CMK (cell line): ENCODE measurements at regions not wholly inside any gene's neighbourhood (a gene's known extent, or its start where the extent isn't known, plus 50 kb on each side); places are given as distances from the start of the nearest gene placed in this dataset.
A peak's percentile ranks its signal among the peaks of the same experiment; 100 is the strongest.

Experiments
- DNase-seq: peaks from one replicate; pipeline ENCODE4 v3.0.0-alpha.2; 2010; ENCODE audit warnings: low read depth

DNA sequence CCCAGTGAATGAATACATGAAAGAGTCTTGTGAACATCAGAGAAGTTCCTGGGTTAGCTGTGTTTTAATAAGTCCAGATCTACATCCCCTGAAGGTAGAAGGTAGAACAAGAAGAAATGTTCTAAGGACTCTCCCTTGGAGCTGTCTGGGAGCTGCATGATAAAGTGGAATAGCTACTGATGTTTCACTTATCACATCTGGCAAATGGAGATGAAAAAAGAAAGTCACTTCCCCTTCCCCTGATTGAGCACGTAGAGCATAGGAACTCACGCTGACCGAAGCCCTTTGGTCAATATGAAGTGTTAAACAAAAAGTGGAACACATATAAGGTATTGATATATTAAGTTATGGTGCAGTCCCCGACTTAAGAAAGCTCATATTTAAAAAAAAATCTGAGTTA is 53.2 kb upstream of the PARP1 start:
- no peak for DNase-seq

DNA sequence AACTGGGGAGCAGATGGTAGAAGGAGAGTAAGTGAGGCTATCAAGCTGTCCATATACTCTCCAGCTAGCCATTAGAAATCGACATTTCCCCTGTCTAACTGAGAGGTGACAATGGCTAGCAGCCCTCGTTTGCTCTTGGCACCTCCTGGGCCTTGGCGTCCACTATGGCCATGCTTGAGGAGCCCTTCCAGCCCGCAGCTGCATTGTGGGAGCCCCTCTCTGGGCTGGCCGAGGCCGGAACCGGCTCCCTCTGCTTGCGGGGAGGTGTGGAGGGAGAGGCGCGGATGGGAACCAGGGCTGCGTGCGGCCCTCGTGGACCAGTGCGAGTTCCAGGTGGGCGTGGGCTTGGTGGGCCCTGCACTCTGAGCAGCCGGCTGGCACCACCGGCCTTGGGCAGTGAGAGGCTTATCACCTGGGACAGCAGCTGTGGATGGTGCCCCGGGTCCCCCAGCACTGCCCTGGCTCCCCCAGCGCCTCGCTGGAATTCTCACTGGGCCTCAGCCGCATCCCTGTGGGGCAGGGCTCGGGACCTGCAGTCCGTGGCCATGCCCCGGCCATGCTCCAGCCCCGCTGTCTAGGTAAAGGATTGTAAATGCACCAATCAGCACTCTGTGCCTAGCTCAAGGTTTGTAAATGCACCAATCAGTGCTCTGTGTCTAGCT is 56.2 kb upstream of the PARP1 start:
- DNase-seq: no peak

DNA sequence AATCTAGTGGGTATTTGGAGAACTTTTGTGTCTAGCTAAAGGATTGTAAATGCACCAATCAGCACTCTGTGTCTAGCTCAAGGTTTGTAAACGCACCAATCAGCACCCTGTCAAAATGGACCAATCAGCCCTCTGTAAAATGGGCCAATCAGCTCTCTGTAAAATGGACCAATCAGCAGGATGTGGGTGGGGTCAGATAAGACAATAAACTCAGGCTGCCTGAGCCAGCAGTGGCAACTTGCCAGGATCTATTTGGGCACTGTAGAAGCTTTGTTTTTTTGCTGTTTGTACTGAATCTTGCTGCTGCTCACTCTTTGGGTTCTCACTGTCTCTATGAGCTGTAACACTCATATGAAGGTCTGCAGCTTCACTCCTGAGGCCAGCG is 56.7 kb upstream of the PARP1 start:
- peak; percentile 36 for DNase-seq

DNA sequence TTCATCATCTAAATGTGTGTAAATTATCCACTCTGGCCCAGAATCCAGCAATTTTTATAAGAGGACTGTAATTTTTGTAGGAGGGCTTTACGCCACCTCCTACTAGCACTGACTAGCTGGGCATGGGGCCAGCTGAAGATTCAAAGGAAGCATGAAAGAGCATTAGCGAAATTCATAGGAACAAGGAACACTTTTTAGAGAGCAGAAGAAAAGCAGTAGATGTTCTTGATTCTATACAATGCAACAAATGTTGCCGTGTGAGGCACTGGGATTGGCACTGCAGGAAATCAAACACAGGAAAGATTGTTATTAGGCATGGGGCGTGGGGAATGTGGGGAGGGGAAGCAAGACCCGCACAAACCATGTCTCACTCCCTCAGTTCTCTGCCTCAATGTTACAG is 58.4 kb upstream of the PARP1 start:
- DNase-seq: no peak

DNA sequence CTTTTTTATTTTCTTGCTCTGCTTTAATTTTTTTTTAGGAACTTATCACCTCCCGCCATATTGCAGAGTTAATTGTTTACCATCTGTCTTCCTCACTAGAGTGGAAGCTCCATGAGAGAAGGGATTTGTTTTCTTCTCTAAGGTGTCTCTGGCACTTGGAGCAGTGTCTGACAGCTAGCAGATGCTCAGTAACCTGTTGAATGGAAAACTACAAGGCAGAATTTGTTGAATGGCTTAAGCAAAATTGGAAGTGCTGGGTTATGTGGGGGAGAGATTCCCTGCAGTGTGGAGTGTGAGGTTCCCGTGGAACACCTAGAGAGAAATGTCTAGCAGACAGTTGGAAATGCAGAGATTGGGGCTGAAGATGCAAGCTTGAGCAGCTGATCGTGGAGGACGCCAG is 59.5 kb upstream of the PARP1 start:
- no peak for DNase-seq

DNA sequence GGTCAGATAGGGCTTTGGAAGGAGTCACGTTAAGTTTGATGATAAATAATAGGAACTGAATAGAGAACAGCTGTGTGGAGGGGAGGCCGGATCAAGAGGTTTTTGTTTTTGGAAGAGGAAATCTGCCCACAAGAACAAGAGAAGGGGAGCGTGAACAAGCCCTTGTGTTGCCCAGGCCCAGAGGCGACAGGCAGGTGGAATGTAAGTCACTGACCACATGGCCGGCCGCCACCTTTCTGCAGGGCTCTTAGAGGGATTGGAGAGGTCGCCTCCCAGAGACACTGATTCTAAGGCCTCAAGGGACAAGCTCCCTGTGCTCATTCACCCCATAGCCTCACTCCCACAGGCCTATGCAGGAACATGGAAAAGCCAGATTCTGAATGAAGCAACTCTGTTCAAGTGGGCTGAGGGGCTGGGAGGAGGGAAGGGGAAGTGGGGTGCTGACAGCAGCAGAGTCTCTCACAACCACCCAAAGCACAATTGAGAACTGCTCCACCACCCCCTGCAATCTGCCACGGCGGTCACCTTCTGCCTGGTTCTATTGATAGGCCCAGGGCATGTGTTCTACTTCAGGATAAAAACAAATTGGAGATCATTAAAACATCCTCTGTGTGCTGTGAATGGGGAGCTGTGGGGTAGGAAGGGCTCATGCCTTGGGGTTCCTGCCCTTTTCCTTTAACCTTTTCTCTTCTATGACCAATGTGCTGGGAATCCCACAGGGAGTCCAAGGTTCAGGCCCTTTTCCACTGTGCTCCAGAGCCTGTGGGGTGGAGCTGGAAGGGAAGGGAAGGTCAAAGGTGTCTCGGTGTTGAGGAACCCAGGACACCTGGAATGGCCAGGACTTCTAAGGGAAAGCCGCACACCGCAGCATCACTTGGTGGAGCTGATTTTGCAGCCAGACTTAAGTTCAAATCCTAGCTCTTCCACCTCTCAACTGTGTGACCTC is 63.3 kb upstream of the PARP1 start:
- no peak for DNase-seq

DNA sequence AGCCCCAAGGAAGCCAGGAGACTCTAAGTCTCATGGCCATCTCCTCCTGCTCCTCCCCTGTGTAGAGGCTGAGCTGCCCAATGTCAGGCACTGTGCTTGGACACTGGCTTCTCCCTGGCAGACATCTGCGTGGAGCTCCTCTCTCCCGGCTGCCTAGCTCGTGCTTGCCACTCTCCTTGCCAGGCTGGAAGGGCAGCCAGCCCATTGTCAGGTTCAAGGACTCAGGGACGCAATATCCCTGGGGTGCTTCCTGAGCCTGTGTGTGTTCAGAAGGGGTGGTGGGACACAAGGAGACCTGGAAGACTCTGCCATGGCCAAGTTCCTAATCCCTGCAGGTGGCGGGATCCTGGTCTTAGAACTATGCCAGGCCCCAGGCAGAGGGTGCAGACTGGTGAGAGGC is 65.4 kb upstream of the PARP1 start:
- DNase-seq: no peak

DNA sequence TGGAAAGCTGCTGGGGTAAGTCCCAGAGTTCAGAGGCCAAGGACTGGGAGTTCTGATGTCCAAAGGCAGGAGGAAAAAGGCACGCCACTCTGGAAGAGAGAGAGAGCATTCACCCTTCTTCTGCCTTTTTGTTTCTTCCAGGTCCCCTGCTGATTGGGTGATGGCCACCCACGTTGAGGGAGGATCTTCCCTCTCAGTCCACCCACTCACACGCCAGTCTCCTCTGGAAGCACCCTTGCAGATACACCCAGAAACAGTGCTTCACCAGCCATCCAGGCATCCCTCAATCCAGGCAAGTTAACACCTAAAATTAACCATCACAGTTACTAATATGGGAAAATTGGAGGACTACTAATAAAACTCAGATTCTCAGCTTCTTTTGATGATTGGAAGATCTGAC is 66.1 kb upstream of the PARP1 start:
- no peak for DNase-seq

DNA sequence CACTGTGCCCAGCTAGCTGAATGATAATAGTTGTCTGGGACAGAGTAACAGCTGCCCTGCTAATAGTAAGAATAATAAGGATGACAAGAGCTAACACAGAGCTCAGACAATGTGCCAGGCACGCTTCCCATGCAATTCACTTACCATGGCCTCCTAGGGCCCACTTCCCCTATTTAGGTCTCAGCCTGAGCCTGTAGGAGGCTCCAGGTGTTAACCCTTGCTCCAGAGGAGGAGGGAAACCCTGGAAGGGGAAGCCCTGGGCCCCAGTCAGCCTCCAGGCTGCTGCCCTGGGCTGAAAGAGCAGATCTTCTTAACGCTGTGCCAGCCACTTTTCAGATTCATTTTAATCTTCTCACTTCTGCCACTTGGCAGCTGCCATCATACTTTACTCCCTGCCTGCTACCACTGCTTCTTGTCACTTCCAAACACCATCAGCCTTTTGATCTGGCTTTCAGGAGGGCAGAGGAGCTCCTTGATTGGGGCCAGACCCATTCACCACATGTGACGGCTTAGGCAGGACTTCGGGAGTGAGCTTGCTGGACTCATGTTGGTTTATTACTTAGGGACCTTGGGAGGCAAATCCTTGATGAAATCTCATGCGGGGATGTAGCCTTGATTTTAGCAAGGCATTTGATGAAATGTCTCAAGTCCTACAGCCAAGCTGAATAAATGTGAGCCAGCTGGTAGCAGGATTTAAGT is 66.7 kb upstream of the PARP1 start:
- DNase-seq: no peak

DNA sequence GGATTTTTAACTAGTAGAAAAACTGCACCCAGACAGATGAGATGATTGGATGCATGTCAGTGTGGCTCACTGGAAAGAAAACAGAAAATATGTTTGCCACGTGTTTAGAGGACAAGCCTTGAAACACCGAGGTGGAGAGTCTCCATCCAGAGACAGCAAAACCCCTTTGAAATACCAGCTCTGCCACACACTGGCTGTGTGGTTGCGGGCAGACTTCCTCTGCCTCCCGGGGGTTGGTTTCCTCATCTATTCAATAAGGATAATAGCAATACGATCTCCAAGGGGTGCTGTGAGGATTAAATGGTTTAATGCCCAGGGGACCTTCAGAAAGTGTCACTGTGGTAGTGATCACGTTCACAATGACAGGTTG is 67.2 kb upstream of the PARP1 start:
- DNase-seq: no peak

DNA sequence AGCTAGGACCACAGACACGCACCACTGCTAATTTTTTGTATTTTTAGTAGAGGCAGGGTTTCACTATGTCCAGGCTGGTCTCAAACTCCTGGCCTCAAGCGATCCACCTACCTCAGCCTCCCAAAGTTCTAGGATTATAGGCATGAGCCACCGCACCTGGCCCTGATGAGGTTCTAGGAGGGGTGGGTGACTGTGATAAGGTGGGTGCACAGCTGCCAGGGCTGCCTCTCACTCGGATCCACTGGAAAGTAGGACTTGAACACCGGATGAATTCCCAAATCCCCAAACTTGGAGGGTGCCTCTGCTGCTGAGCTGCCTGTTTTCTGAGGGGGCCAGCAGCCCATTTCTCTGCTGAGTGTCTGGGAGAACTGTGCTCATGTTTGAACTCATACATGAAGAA is 68.2 kb upstream of the PARP1 start:
- no peak for DNase-seq

DNA sequence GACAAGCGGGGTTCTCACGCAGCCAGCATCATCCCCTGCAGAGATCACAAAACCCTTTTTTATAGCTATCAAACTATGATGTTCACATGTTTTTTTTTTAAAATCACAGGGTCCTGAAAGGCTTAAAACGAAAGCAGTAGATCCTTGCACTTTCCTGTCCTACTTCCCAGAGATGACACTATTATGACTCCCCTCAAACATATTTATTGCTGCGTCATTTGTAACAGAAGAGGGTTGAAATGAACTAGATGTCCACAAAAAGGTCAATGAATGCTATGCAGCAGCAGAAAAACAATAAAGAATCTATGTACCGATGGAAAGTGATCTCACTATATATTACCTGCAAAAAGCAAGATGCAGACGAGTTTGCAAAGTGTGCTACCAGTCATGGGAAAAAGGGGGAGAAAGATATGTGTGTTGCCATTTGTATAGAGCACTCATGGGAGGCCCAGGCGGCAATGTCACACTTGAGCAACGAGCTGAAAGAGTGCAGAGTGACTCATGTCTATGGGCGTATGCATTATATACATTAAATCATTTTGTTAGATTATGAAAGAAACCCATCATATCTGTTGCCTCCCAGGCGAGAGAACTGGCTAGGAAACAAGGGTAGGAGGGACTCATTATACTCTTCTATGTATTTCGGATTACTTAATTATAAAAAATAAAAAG is 68.9 kb upstream of the PARP1 start:
- DNase-seq: no peak

DNA sequence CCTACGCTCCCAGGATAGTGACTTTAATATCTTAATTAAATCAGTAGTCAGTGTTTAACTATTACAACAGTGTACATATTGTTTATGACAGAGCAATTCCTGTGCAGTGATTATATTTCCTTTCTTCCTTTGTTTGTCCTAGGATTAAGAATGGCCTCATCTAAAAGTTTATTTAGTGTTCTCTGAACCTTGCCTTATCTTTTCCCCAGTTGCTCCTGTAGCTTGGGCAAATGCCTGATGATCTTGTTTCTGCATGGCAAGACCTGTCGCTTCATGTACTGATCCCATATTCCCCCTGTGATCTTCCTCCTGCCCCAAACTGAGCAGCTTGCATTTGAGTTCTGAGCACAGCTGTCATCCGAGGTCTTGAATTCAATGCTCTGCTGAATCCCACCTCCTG is 69.1 kb upstream of the STUM start:
- no peak for DNase-seq

DNA sequence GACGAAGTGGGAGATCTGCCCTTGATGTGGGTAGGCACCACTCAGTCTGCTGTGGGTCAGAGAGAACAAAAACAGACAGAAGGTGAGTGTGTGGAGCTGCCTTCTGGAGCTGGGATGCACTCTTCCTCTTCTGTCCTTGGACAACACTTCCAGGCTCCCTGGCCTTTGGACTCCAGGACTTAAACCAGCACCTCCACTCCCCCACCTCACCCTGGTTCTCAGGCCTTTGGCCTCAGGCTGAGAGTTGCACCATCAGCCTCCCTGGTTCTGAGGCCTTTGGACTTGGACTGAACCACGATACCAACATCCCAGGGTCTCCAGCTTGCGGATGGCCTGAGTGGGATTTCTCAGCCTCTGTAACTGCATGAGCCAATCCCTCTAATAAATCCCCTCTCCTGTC is 68.1 kb upstream of the STUM start:
- no peak for DNase-seq

DNA sequence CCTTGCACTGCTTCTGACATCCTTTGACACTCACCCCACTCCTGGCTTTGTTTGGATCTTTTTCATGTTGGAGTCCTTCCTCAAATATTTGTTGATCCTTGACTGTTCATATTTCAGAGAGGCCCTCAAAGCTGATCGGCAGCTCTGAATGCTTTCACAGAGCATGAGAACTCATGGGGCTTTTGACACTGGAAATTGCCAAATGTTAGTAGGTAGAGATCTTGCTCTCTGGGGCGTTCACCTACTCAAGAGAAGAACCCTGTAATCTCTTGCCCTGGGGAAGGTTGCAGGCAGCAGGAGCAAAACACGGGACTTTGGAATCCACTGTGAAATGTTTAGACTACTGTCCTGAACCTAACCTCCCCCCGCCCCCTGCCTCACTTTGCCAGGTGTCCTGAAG is 67.4 kb upstream of the STUM start:
- no peak for DNase-seq

DNA sequence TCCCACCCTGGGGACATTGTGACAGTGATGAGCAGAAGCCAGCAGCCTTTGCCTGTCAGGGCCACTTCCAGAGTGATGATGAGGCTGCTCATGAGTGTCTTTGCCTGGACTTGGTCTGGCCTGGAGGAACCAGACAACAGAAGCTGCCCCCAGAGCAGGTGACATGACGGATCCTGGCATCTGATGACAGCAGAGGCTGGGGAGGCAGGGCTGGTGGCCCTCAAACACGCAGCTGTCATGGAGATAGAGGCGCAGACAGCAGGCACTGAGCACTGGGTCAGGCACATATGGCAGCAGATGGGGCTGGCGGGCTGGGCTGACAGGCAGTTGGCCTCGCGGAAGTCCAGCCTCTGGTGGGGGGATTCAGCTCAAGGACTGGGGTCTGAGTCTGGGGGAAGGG is 66.4 kb upstream of the STUM start:
- DNase-seq: no peak

DNA sequence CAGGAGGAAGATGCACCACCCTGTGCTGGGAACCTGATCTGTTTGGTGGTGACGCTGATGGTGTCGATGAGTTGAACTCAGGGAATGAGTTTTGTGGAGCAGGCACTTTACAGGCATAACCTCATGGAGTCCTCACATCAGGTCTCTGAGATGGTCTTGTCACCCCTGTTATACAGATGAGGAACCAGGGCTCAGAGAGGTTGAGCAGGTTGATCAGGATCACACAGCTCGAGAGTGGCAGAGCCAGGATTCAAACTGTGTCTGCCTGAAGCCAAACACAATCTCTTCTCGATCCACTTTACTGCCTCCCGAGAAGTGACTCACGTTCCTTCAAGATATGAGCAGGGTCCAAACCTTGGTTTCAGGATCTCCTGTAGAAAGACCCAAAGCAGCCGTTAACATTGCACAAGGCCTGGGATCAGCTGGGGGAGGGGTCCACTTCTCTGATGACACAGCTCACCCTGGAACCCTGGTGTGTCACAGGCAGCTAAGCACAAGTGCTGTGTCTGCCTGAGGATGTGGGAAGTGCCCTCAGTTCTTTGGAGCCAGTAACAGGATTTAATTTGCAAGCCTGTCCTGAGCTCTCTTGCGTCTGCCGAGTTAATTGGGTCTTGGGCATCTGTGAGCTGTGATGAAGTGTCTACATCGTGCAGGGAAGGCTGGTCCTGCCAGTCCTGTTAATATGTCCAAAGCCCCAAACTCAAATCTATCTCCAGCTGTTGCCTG is 65.4 kb upstream of the STUM start:
- DNase-seq: no peak

DNA sequence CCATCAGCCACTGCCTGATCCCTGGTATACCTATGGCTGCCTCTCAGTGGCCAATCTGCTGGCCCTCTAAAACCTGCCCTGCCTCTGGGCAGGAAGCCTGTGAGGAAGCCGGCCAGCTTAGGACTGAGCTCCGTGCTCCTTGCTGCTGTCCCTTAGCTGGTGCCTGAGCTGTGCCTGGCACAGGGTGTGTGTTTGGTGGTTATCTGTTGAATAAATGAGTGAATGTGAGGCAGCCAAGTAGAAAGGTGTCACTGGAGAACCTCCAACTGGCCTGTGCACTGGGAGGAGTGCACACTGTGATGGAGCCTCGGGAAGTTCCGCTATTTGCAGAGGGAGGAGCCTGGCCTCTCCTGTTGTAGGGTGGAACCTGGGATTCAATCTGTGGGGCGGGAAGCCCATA is 63.4 kb upstream of the STUM start:
- no peak for DNase-seq

DNA sequence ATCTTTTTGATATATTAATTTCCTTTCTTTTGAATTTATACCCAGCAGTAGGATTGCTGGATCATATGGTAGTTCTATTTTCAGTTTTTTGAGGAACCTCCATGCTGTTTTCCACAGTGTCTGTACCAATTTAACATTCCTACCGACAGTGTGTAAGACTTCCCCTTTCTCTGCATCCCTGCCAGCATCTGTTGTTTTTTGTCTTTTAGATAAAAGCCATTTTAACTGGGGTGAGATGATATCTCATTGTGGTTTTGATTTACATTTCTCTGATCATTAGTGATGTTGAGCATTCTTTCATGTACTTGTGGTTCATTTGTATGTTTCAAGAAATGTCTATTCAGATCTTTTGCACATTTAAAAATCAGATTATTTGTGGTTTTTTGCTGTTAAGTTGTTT is 62.4 kb upstream of the STUM start:
- no peak for DNase-seq

DNA sequence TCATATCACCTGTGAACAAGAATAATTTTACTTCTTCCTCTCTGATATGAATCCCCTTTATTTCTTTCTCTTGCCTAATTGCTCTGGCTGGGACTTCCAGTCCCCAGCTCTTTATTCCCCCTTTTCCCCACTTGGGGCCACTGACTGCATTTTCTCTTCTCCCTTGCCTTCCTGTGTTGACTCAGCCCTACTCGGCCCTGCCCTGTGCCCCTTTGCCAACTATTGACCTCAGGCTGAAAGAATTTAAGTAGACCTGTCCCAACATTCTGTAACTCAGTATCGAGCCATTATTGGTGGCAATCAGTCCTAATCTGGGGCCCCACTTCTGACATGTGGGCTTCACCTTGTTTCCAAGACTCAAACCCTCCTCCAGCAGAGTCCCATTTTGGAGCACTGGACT is 60.6 kb upstream of the STUM start:
- no peak for DNase-seq

DNA sequence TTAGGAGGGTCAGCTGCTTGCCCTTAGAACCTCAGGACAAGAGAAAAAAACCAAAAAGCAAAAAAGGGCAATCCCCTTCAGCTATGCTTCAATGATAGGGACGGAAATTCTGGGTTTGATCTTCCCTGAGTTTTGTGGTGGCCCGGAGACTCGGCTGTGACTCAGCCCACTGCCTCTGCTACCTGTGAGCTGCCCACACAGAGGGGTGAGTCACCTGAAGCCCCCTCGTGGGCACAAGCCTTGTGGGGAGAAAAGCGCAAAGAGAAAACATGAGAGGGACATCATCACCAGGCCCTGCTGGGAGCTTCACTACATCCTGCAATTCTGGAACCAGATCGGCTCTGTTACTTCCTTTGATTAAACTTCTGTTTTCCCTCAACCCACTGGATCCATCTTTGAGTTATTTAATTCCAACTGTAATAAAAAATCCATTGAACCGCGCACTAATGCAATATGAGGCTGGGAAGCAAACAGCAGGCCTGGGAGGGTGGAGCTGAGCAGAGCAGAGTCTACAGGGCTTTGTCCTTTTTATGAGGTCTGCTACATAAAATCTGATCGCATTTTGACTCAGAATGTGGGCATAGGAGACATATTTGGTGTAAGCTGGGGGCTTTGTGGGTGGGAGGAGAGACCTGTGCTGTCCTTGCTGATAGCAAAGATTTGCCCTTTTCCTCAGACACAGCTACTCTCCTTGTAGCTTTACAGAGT is 58.7 kb upstream of the STUM start:
- no peak for DNase-seq
